ENCODE measurements at regions not wholly inside any gene's neighbourhood (a gene's known extent, or its start where the extent isn't known, plus 50 kb on each side); places are given as distances from the start of the nearest gene placed in this dataset.

GRCh38 chr5:174294891-174295620 is 249.6 kb downstream of the NSG2 start:
- ChIA-PET CTCF (interaction anchor here (1.1 kb wide), 1 partner anchor 15 kb away, joined by 3 read pairs; no protein-coding TSS in a partner anchor), POLR2A (no interaction called here)
- no peak overlapping the region for H3K27ac Mint-ChIP-seq
- TF ChIP-seq CTCF (IDR thresholded peaks at IDR 0.05): no peak
- DNase-seq: no peak
- no peaks in the 10 kb centered on the region for H3K4me1 Mint-ChIP-seq (ENCODE audit: low read depth)
- ATAC-seq: no peak
- no peaks in the 10 kb centered on the region for H3K36me3 Mint-ChIP-seq (ENCODE audit: low read depth)
- peaks cover 2% of the 10 kb centered on the region for H3K27me3 Mint-ChIP-seq
- H3K4me3 Mint-ChIP-seq: no peak overlapping the region
- intact Hi-C loops (cut with micrococcal nuclease): no loop called here
- no peaks in the 10 kb centered on the region for H3K9me3 Mint-ChIP-seq

- DNase-seq (no peak), ATAC-seq (no peak)
- POLR2A ChIA-PET: no interaction called here
- no peaks in the 10 kb centered on the region for H3K9me3 Mint-ChIP-seq
- peaks cover 4% of the 10 kb centered on the region for H3K27me3 Mint-ChIP-seq
- no peak for TF ChIP-seq CTCF (IDR thresholded peaks at IDR 0.05)
- H3K4me3 Mint-ChIP-seq: no peak overlapping the region
- CTCF ChIA-PET: interaction anchor here (1.1 kb wide), 1 partner anchor 14 kb away, joined by 3 read pairs; no protein-coding TSS in a partner anchor
- no peaks in the 10 kb centered on the region for H3K4me1 Mint-ChIP-seq (ENCODE audit: low read depth)
- H3K36me3 Mint-ChIP-seq (ENCODE audit: low read depth): no peaks in the 10 kb centered on the region
- intact Hi-C loops (cut with micrococcal nuclease): no loop called here
- H3K27ac Mint-ChIP-seq: no peak overlapping the region
Measured at GRCh38 chr5:174295702-174296436, 250.4 kb downstream of the NSG2 start.

- CTCF ChIA-PET: interaction anchor here (0.9 to 4.2 kb wide), 2 partner anchors 9 to 12 kb away, joined by 3 to 18 read pairs; no protein-coding TSS in a partner anchor
Measured at GRCh38 chr5:174300118-174300940, 254.8 kb downstream of the NSG2 start.

GRCh38 chr5:174300941-174301761 is 255.6 kb downstream of the NSG2 start:
- Mint-ChIP-seq H3K27me3 (peaks cover 8% of the 10 kb centered on the region), H3K36me3 (ENCODE audit: low read depth) (no peaks in the 10 kb centered on the region), H3K4me1 (ENCODE audit: low read depth) (no peaks in the 10 kb centered on the region), H3K27ac (no peak overlapping the region), H3K9me3 (no peaks in the 10 kb centered on the region), H3K4me3 (no peak overlapping the region)
- CTCF ChIA-PET: interaction anchor here (0.9 to 4.2 kb wide), 3 partner anchors 8 to 17 kb away, joined by 3 to 18 read pairs (median 4); no protein-coding TSS in a partner anchor
- ATAC-seq (no peak), DNase-seq (no peak)
- POLR2A ChIA-PET: no interaction called here
- TF ChIP-seq CTCF (IDR thresholded peaks at IDR 0.05): no peak
- intact Hi-C loops (cut with micrococcal nuclease): no loop called here

More at GRCh38 chr5:174300118-174300940, 254.8 kb downstream of the NSG2 start:
- TF ChIP-seq CTCF (IDR thresholded peaks at IDR 0.05): no peak
- no peaks in the 10 kb centered on the region for H3K36me3 Mint-ChIP-seq (ENCODE audit: low read depth)
- DNase-seq (no peak), ATAC-seq (no peak)
- no peak overlapping the region for H3K4me3 Mint-ChIP-seq
- POLR2A ChIA-PET: no interaction called here
- no peaks in the 10 kb centered on the region for H3K9me3 Mint-ChIP-seq
- peaks cover 8% of the 10 kb centered on the region for H3K27me3 Mint-ChIP-seq
- intact Hi-C loops (cut with micrococcal nuclease): no loop called here
- H3K4me1 Mint-ChIP-seq (ENCODE audit: low read depth): no peaks in the 10 kb centered on the region
- H3K27ac Mint-ChIP-seq: no peak overlapping the region

All from activated CD8-positive, alpha-beta T cell treated with anti-CD3 and anti-CD28 coated beads for 36 hours (primary cell).